AG10803 (cell line): ENCODE measurements at regions not wholly inside any gene's neighbourhood (a gene's known extent, or its start where the extent isn't known, plus 50 kb on each side); places are given as distances from the start of the nearest gene placed in this dataset.

Experiments used
- DNase-seq: peaks from one replicate; pipeline ENCODE4 v3.0.0; 2010; ENCODE audit warnings: low read depth
- H3K4me3 ChIP-seq: 2 replicates; pipeline ENCODE4 v1.5.1; 2011; ENCODE audit warnings: mild to moderate bottlenecking, low read length, control low read depth
- CTCF ChIP-seq: conservative IDR thresholded peaks from 2 replicates; pipeline ENCODE4 v1.5.1; 2011; ENCODE audit warnings: mild to moderate bottlenecking, low read length, control low read depth, inconsistent platforms

GRCh38 chr4:110787707-110788106, 164.8 kb upstream of the PITX2 start:
- TF ChIP-seq CTCF: no peak
- H3K4me3 ChIP-seq: no peak overlapping the region
- DNase-seq: no peak

- TF ChIP-seq CTCF: no peak
- DNase-seq: no peak
These were observed 165.4 kb upstream of the PITX2 start for GRCh38 chr4:110788302-110788701.

GRCh38 chr4:110792036-110792435, 169.2 kb upstream of the PITX2 start:
- no peak overlapping the region for H3K4me3 ChIP-seq
- DNase-seq: no peak
- TF ChIP-seq CTCF: no peak

More at GRCh38 chr4:110788302-110788701, 165.4 kb upstream of the PITX2 start:
- H3K4me3 ChIP-seq: no peak overlapping the region

- TF ChIP-seq CTCF: no peak
- DNase-seq: no peak
- no peak overlapping the region for H3K4me3 ChIP-seq
These were observed 170.5 kb upstream of the PITX2 start for GRCh38 chr4:110793381-110793801.

- no peak for DNase-seq
- no peak overlapping the region for H3K4me3 ChIP-seq
- TF ChIP-seq CTCF: no peak
These were observed 171.1 kb upstream of the PITX2 start for GRCh38 chr4:110793890-110794554.

GRCh38 chr4:110795971-110796370, 173.1 kb upstream of the PITX2 start:
- no peak for DNase-seq
- no peak for TF ChIP-seq CTCF
- no peak overlapping the region for H3K4me3 ChIP-seq

GRCh38 chr4:110797486-110797885, 174.6 kb upstream of the PITX2 start:
- no peak for TF ChIP-seq CTCF
- no peak overlapping the region for H3K4me3 ChIP-seq
- DNase-seq: no peak
